Brain microvascular endothelial cell (primary cell): ENCODE measurements at regions not wholly inside any gene's neighbourhood (a gene's known extent, or its start where the extent isn't known, plus 50 kb on each side); places are given as distances from the start of the nearest gene placed in this dataset.

ENCODE experiments used
- DNase-seq: peaks from one replicate; pipeline ENCODE4 v3.0.0-alpha.2; 2020
- H3K27ac ChIP-seq: fragments of 250-450 bp; sonication (Bioruptor Pico); 2 replicates; pipeline ENCODE4 v1.5.1; 2020; ENCODE audit warnings: mild to moderate bottlenecking, moderate library complexity
- H3K27me3 ChIP-seq: fragments of 250-450 bp; sonication (Bioruptor Pico); replicated peaks from 2 replicates; pipeline ENCODE4 v1.5.1; 2020; ENCODE audit warnings: mild to moderate bottlenecking
- H3K36me3 ChIP-seq: fragments of 250-450 bp; sonication (Bioruptor Pico); replicated peaks from 2 replicates; pipeline ENCODE4 v1.5.1; 2020; ENCODE audit warnings: mild to moderate bottlenecking
- H3K4me3 ChIP-seq: 2 replicates; pipeline ENCODE4 v1.5.1; 2011; ENCODE audit warnings: low read depth, mild to moderate bottlenecking, control low read depth, low read length, moderate library complexity
- in situ Hi-C: cut with HindIII; loops from 2 replicates; pipeline ENCODE4 v1.10.0; 2017; ENCODE audit warnings: low sequenced_read_pairs, low pct_ligation_motif_present
- TF ChIP-seq, protein P1 (sequence below): IDR thresholded peaks from 2 replicates; pipeline ENCODE4 v1.5.1; 2011; ENCODE audit warnings: low read depth, mild to moderate bottlenecking, moderate library complexity, low read length, control low read depth, inconsistent platforms; ENCODE audit errors: missing control alignments

DNA sequence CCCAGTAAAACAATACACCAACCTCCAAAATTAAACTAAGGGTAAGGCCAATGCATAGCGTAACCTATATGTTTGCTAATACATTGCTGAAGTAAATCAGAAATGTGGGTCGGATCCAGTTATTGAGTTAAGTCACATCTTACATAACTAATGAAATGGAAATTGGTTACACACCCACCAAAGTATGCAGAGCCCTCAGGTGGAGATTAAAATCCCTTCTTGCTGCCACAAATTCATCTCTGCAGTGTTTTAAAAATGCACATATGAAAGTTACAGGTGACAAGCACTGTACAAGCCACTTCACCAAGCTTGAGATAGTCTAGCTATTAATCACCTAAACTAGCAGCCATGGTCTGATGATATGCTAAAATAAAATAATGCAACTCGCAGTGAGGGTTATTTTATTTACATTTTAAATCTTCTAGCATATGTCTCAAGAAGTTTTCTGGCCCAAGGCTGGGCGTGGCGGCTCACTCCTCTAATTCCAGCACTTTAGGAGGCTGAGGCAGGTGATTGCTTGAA, 130.6 kb downstream of the AQP9 start:
- H3K4me3 ChIP-seq: no peak overlapping the region
- in situ Hi-C loops: no loop called here

DNA sequence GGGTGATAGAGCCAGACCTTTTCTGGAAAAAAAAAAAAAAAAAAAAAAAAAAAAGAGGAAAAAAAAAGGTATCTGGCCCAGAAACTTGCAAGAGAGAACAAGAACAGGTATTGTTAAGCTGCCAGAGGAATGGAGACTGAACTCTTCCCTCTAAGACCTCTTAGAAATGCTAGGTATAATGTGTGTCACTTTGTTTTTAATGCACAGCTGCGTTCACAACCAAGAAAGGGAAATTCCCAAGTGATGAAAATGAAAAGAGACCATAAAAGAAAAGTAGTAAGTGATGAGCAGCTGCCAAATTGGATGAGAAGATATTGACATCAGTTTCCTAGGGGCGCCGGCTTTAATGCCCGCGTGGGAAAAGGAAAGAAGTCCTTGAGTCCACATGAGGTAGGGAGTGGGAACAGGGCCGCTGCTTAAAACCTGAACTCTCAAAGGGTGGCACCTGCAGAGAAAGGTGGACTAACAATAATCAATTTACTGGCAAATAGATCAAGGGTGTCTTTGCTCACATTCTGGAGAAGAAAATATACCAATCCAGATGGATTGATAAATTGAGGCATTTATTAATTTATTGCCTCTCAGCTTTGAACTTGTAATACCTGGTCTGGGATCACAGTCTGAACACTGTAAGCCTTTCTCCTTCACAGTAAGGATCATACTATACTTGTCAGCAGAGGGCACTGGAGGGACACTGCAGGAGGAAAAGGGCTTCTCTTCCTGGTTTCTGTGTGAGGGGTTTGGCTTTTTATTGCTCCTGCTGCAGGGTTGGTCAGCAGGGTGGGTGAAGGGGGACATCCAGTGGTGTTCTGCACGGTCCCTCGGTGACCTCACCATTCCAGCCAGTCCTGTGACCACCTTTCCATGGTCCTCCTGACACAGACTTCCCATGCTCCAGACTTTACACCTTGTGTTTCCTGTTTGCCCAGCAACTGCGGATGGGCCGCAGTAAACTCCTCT, 131.6 kb downstream of the AQP9 start:
- H3K36me3 ChIP-seq: no peaks in the 10 kb centered on the region
- H3K4me3 ChIP-seq: no peak overlapping the region
- no peaks in the 10 kb centered on the region for H3K27me3 ChIP-seq
- DNase-seq: peak; percentile 51
- TF ChIP-seq, protein P1, sequence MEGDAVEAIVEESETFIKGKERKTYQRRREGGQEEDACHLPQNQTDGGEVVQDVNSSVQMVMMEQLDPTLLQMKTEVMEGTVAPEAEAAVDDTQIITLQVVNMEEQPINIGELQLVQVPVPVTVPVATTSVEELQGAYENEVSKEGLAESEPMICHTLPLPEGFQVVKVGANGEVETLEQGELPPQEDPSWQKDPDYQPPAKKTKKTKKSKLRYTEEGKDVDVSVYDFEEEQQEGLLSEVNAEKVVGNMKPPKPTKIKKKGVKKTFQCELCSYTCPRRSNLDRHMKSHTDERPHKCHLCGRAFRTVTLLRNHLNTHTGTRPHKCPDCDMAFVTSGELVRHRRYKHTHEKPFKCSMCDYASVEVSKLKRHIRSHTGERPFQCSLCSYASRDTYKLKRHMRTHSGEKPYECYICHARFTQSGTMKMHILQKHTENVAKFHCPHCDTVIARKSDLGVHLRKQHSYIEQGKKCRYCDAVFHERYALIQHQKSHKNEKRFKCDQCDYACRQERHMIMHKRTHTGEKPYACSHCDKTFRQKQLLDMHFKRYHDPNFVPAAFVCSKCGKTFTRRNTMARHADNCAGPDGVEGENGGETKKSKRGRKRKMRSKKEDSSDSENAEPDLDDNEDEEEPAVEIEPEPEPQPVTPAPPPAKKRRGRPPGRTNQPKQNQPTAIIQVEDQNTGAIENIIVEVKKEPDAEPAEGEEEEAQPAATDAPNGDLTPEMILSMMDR: peak; percentile 85
- H3K27ac ChIP-seq: no peak overlapping the region
- in situ Hi-C loops: no loop called here

More for the DNA sequence above, 130.6 kb downstream of the AQP9 start:
- no peaks in the 10 kb centered on the region for H3K27me3 ChIP-seq
- no peak overlapping the region for H3K27ac ChIP-seq
- H3K36me3 ChIP-seq: no peaks in the 10 kb centered on the region
- TF ChIP-seq, protein P1: no peak
- DNase-seq: no peak

DNA sequence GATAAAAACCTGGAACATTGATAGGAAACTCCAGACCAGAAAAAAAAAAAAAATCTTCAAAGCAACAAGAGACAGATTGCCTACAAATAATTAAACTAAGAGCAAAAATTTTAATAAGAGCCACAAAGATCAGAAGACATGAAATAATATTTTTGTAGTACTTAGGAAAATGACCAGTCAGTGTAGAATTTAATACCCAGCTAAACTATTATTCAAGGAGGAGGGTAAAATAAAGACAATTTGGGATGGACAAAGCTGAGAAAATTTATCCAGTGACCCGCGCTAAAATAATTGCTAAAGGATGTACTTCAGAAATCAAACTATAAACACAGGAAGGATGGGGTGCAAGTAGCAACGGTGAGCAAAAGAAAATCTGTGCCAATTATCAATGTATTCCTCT, 133.2 kb downstream of the AQP9 start:
- in situ Hi-C loops: no loop called here
- no peak for DNase-seq
- no peaks in the 10 kb centered on the region for H3K36me3 ChIP-seq
- no peak overlapping the region for H3K4me3 ChIP-seq
- no peak overlapping the region for H3K27ac ChIP-seq
- H3K27me3 ChIP-seq: no peaks in the 10 kb centered on the region
- TF ChIP-seq, protein P1: no peak

DNA sequence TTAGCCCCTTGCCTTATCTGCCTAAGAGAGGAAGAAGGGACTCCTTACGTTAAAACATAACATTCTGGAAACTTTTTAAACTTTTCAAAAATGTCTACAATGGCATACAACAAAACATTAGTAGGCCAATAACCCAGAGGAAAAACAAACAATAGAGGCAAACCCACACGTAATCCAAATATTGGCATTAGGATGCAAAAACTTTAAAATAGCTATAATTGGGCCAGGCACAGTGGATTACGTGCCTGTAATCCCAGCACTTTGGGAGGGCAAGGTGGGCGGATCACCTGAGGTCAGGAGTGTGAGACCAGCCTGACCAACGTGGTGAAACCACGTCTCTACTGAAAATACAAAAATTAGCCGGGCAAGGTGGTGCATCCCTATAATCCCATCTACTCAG, 134.9 kb downstream of the AQP9 start:
- TF ChIP-seq, protein P1: no peak

DNA sequence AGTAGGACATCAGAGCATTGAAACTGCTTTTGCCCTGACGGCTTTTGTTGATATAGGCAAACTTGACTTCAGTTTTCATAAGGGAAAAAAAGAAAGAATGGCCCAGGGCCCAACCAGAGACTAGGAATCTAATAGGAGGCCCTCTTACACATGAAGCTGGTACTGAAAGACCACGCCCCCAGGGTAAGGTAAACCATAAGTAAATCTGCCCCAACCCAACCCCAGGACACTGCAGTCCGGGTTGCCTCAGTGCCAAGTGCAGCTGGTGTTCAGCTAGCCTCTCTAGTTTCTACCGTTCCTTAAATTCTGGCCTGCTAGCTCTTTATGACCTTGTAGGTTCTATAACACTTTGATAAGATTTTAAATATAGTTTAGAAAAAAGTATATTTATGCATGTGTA, 136.7 kb downstream of the AQP9 start:
- no peaks in the 10 kb centered on the region for H3K27me3 ChIP-seq
- H3K27ac ChIP-seq: no peak overlapping the region
- in situ Hi-C loops: no loop called here

More for the DNA sequence above, 134.9 kb downstream of the AQP9 start:
- H3K27me3 ChIP-seq: no peaks in the 10 kb centered on the region
- DNase-seq: no peak
- H3K36me3 ChIP-seq: no peaks in the 10 kb centered on the region
- no peak overlapping the region for H3K4me3 ChIP-seq
- in situ Hi-C loops: no loop called here
- H3K27ac ChIP-seq: no peak overlapping the region

More for the DNA sequence above, 136.7 kb downstream of the AQP9 start:
- H3K4me3 ChIP-seq: no peak overlapping the region
- no peaks in the 10 kb centered on the region for H3K36me3 ChIP-seq
- TF ChIP-seq, protein P1: no peak
- no peak for DNase-seq
